ENCODE measurements at regions not wholly inside any gene's neighbourhood (a gene's known extent, or its start where the extent isn't known, plus 50 kb on each side); places are given as distances from the start of the nearest gene placed in this dataset.

- Mint-ChIP-seq H3K4me3 (no peak overlapping the region), H3K9me3 (no peaks in the 10 kb centered on the region), H3K4me1 (ENCODE audit: low read depth) (no peaks in the 10 kb centered on the region), H3K27ac (no peak overlapping the region), H3K36me3 (ENCODE audit: low read depth) (no peaks in the 10 kb centered on the region), H3K27me3 (peaks cover 46% of the 10 kb centered on the region)
- no peak for DNase-seq
Measured at GRCh38 chr15:34700891-34701427, 53.8 kb downstream of the GJD2 start.

GRCh38 chr15:34699968-34700640, 54.7 kb downstream of the GJD2 start:
- Mint-ChIP-seq H3K36me3 (ENCODE audit: low read depth) (no peaks in the 10 kb centered on the region), H3K4me1 (ENCODE audit: low read depth) (no peaks in the 10 kb centered on the region), H3K27ac (no peak overlapping the region), H3K27me3 (peaks cover 38% of the 10 kb centered on the region), H3K4me3 (no peak overlapping the region), H3K9me3 (no peaks in the 10 kb centered on the region)
- DNase-seq: no peak

- no peak for DNase-seq
- Mint-ChIP-seq H3K27me3 (peaks cover 24% of the 10 kb centered on the region), H3K36me3 (ENCODE audit: low read depth) (no peaks in the 10 kb centered on the region), H3K4me1 (ENCODE audit: low read depth) (no peaks in the 10 kb centered on the region), H3K4me3 (no peak overlapping the region), H3K9me3 (no peaks in the 10 kb centered on the region), H3K27ac (no peak overlapping the region)
Measured at GRCh38 chr15:34696506-34696905, 58.3 kb downstream of the GJD2 start.

- H3K27me3 Mint-ChIP-seq: peaks cover 15% of the 10 kb centered on the region
- H3K4me3 Mint-ChIP-seq: no peak overlapping the region
- no peaks in the 10 kb centered on the region for H3K36me3 Mint-ChIP-seq (ENCODE audit: low read depth)
- peaks cover 6% of the 10 kb centered on the region for H3K9me3 Mint-ChIP-seq
- no peak overlapping the region for H3K27ac Mint-ChIP-seq
- H3K4me1 Mint-ChIP-seq (ENCODE audit: low read depth): peaks cover 2% of the 10 kb centered on the region
- no peak for DNase-seq
Measured at GRCh38 chr15:34693053-34693744, 61.6 kb downstream of the GJD2 start.

GRCh38 chr15:34691034-34691433, 63.8 kb downstream of the GJD2 start:
- DNase-seq: no peak
- Mint-ChIP-seq H3K4me1 (ENCODE audit: low read depth) (peaks cover 2% of the 10 kb centered on the region), H3K27ac (no peak overlapping the region), H3K27me3 (peaks cover 15% of the 10 kb centered on the region), H3K36me3 (ENCODE audit: low read depth) (no peaks in the 10 kb centered on the region), H3K9me3 (peaks cover 6% of the 10 kb centered on the region), H3K4me3 (no peak overlapping the region)

- no peak for DNase-seq
- no peaks in the 10 kb centered on the region for H3K36me3 Mint-ChIP-seq (ENCODE audit: low read depth)
- H3K4me3 Mint-ChIP-seq: no peak overlapping the region
Measured at GRCh38 chr15:34688699-34689098, 66.1 kb downstream of the GJD2 start.

GRCh38 chr15:34684351-34684750, 70.4 kb downstream of the GJD2 start:
- Mint-ChIP-seq H3K27ac (no peak overlapping the region), H3K4me3 (no peak overlapping the region), H3K36me3 (ENCODE audit: low read depth) (no peaks in the 10 kb centered on the region), H3K27me3 (peaks cover 34% of the 10 kb centered on the region), H3K9me3 (peaks cover 4% of the 10 kb centered on the region), H3K4me1 (ENCODE audit: low read depth) (no peaks in the 10 kb centered on the region)
- no peak for DNase-seq

More at GRCh38 chr15:34688699-34689098, 66.1 kb downstream of the GJD2 start:
- Mint-ChIP-seq H3K9me3 (peaks cover 6% of the 10 kb centered on the region), H3K4me1 (ENCODE audit: low read depth) (peaks cover 2% of the 10 kb centered on the region), H3K27me3 (peaks cover 30% of the 10 kb centered on the region), H3K27ac (no peak overlapping the region)

GRCh38 chr15:34682674-34683073, 72.1 kb downstream of the GJD2 start:
- no peak overlapping the region for H3K4me3 Mint-ChIP-seq
- H3K9me3 Mint-ChIP-seq: no peaks in the 10 kb centered on the region
- DNase-seq: no peak

GRCh38 chr15:34679291-34679690, 75.5 kb downstream of the GJD2 start:
- no peaks in the 10 kb centered on the region for H3K4me1 Mint-ChIP-seq (ENCODE audit: low read depth)
- H3K36me3 Mint-ChIP-seq (ENCODE audit: low read depth): no peaks in the 10 kb centered on the region
- H3K9me3 Mint-ChIP-seq: no peaks in the 10 kb centered on the region
- DNase-seq: no peak
- H3K27me3 Mint-ChIP-seq: peaks cover 20% of the 10 kb centered on the region
- no peak overlapping the region for H3K27ac Mint-ChIP-seq
- no peak overlapping the region for H3K4me3 Mint-ChIP-seq

More at GRCh38 chr15:34682674-34683073, 72.1 kb downstream of the GJD2 start:
- no peak overlapping the region for H3K27ac Mint-ChIP-seq
- H3K36me3 Mint-ChIP-seq (ENCODE audit: low read depth): no peaks in the 10 kb centered on the region
- no peaks in the 10 kb centered on the region for H3K4me1 Mint-ChIP-seq (ENCODE audit: low read depth)
- peaks cover 34% of the 10 kb centered on the region for H3K27me3 Mint-ChIP-seq

GRCh38 chr15:34673241-34673640, 81.6 kb downstream of the GJD2 start:
- Mint-ChIP-seq H3K4me3 (no peak overlapping the region), H3K9me3 (no peaks in the 10 kb centered on the region), H3K27ac (no peak overlapping the region), H3K27me3 (peaks cover 27% of the 10 kb centered on the region), H3K36me3 (ENCODE audit: low read depth) (no peaks in the 10 kb centered on the region), H3K4me1 (ENCODE audit: low read depth) (no peaks in the 10 kb centered on the region)
- DNase-seq: no peak

- Mint-ChIP-seq H3K27ac (no peak overlapping the region), H3K36me3 (ENCODE audit: low read depth) (no peaks in the 10 kb centered on the region), H3K27me3 (peaks cover 44% of the 10 kb centered on the region), H3K4me1 (ENCODE audit: low read depth) (no peaks in the 10 kb centered on the region), H3K4me3 (no peak overlapping the region), H3K9me3 (no peaks in the 10 kb centered on the region)
- DNase-seq: no peak
Measured at GRCh38 chr15:34665498-34666116, 82.2 kb upstream of the GOLGA8B start.

- H3K27me3 Mint-ChIP-seq: peaks cover 47% of the 10 kb centered on the region
- H3K27ac Mint-ChIP-seq: no peak overlapping the region
- no peaks in the 10 kb centered on the region for H3K9me3 Mint-ChIP-seq
- H3K36me3 Mint-ChIP-seq (ENCODE audit: low read depth): no peaks in the 10 kb centered on the region
- no peak overlapping the region for H3K4me3 Mint-ChIP-seq
- H3K4me1 Mint-ChIP-seq (ENCODE audit: low read depth): no peaks in the 10 kb centered on the region
- no peak for DNase-seq
Measured at GRCh38 chr15:34664418-34664817, 81.0 kb upstream of the GOLGA8B start.

GRCh38 chr15:34663101-34663500, 79.7 kb upstream of the GOLGA8B start:
- DNase-seq: no peak
- Mint-ChIP-seq H3K9me3 (no peaks in the 10 kb centered on the region), H3K27me3 (peaks cover 43% of the 10 kb centered on the region), H3K27ac (no peak overlapping the region), H3K36me3 (ENCODE audit: low read depth) (no peaks in the 10 kb centered on the region), H3K4me3 (no peak overlapping the region), H3K4me1 (ENCODE audit: low read depth) (no peaks in the 10 kb centered on the region)

GRCh38 chr15:34659056-34659455, 75.6 kb upstream of the GOLGA8B start:
- Mint-ChIP-seq H3K4me3 (no peak overlapping the region), H3K27me3 (peaks cover 60% of the 10 kb centered on the region), H3K4me1 (ENCODE audit: low read depth) (no peaks in the 10 kb centered on the region), H3K9me3 (no peaks in the 10 kb centered on the region), H3K36me3 (ENCODE audit: low read depth) (no peaks in the 10 kb centered on the region), H3K27ac (no peak overlapping the region)
- DNase-seq: no peak
